ENCODE measurements at regions not wholly inside any gene's neighbourhood (a gene's known extent, or its start where the extent isn't known, plus 50 kb on each side); places are given as distances from the start of the nearest gene placed in this dataset.
A peak's percentile ranks its signal among the peaks of the same experiment; 100 is the strongest.

- no peaks in the 10 kb centered on the region for H3K36me3 ChIP-seq
- TF ChIP-seq, protein P1, sequence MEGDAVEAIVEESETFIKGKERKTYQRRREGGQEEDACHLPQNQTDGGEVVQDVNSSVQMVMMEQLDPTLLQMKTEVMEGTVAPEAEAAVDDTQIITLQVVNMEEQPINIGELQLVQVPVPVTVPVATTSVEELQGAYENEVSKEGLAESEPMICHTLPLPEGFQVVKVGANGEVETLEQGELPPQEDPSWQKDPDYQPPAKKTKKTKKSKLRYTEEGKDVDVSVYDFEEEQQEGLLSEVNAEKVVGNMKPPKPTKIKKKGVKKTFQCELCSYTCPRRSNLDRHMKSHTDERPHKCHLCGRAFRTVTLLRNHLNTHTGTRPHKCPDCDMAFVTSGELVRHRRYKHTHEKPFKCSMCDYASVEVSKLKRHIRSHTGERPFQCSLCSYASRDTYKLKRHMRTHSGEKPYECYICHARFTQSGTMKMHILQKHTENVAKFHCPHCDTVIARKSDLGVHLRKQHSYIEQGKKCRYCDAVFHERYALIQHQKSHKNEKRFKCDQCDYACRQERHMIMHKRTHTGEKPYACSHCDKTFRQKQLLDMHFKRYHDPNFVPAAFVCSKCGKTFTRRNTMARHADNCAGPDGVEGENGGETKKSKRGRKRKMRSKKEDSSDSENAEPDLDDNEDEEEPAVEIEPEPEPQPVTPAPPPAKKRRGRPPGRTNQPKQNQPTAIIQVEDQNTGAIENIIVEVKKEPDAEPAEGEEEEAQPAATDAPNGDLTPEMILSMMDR (IDR thresholded peaks at IDR 0.05 in 4 of 5, conservative IDR thresholded peaks at IDR 0.05 in 1 of 5) = peak in 4 of 5 experiments; percentile 38 to 60 (median 50)
- TF ChIP-seq POLR2A (IDR thresholded peaks at IDR 0.05) = no peak
- DNase-seq (no peak), ATAC-seq (no peak)
- in situ Hi-C loops (cut with MboI; ENCODE audit: low sequenced_read_pairs in 4 of 4) = no loop called here
- intact Hi-C loops (cut with DNase I; ENCODE audit: low total_unique reads) = no loop called here
- H3K4me1 ChIP-seq = no peaks in the 10 kb centered on the region
- H3K9me3 ChIP-seq = no peaks in the 10 kb centered on the region
- no peak overlapping the region for H3K4me3 ChIP-seq
- no peak overlapping the region for H3K27ac ChIP-seq
- H3K27me3 ChIP-seq = no peaks in the 10 kb centered on the region
Measured at GRCh38 chr2:136378712-136379595, 261.0 kb upstream of the CXCR4 start.

- no peak for ATAC-seq
- intact Hi-C loops (cut with DNase I; ENCODE audit: low total_unique reads) (no loop called here), in situ Hi-C loops (cut with MboI; ENCODE audit: low sequenced_read_pairs in 4 of 4) (no loop called here)
- Histone ChIP-seq H3K4me1 (no peaks in the 10 kb centered on the region), H3K4me3 (no peak overlapping the region), H3K9me3 (no peaks in the 10 kb centered on the region), H3K27me3 (no peaks in the 10 kb centered on the region), H3K36me3 (no peaks in the 10 kb centered on the region), H3K27ac (no peak overlapping the region)
- TF ChIP-seq, protein P1 (IDR thresholded peaks at IDR 0.05 in 4 of 5, conservative IDR thresholded peaks at IDR 0.05 in 1 of 5) = no peak
- no peak for TF ChIP-seq POLR2A (IDR thresholded peaks at IDR 0.05)
- DNase-seq = no peak
Measured at GRCh38 chr2:136377423-136378382, 259.8 kb upstream of the CXCR4 start.

DNA sequence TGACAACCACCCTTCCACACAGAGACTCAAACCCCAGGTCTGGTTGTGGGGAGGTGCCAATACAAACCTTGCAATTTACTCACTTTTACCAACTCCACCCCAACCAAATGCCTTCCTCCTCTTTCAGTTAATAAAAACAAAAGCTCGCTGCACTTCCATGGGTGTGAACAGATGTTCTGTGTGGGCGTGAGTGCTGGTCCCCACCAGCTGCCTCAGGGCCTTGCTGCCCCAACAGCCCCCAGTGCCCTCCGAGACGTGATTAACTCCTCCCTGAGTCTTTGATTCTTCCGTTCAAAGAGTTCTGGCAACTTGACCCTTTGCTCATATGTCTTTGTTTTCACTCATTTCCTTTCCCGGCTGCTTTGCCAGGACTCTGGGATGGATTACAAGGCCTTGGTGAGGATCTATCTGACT is 258.9 kb upstream of the CXCR4 start:
- no peak overlapping the region for H3K4me3 ChIP-seq
- no peaks in the 10 kb centered on the region for H3K9me3 ChIP-seq
- no peaks in the 10 kb centered on the region for H3K27me3 ChIP-seq
- DNase-seq = no peak
- ATAC-seq = no peak
- no peaks in the 10 kb centered on the region for H3K36me3 ChIP-seq
- no peak overlapping the region for H3K27ac ChIP-seq
- no peak for TF ChIP-seq POLR2A (IDR thresholded peaks at IDR 0.05)
- TF ChIP-seq, protein P1 (IDR thresholded peaks at IDR 0.05 in 4 of 5, conservative IDR thresholded peaks at IDR 0.05 in 1 of 5) = no peak
- no peaks in the 10 kb centered on the region for H3K4me1 ChIP-seq
- in situ Hi-C loops (cut with MboI; ENCODE audit: low sequenced_read_pairs in 4 of 4) (no loop called here), intact Hi-C loops (cut with DNase I; ENCODE audit: low total_unique reads) (no loop called here)

- TF ChIP-seq, protein P1 (IDR thresholded peaks at IDR 0.05 in 4 of 5, conservative IDR thresholded peaks at IDR 0.05 in 1 of 5) = no peak
- no peak for TF ChIP-seq POLR2A (IDR thresholded peaks at IDR 0.05)
- DNase-seq = no peak
- in situ Hi-C loops (cut with MboI; ENCODE audit: low sequenced_read_pairs in 4 of 4) (no loop called here), intact Hi-C loops (cut with DNase I; ENCODE audit: low total_unique reads) (no loop called here)
- no peaks in the 10 kb centered on the region for H3K36me3 ChIP-seq
- ATAC-seq = no peak
- H3K27ac ChIP-seq = no peak overlapping the region
- no peaks in the 10 kb centered on the region for H3K27me3 ChIP-seq
- H3K4me1 ChIP-seq = no peaks in the 10 kb centered on the region
- H3K9me3 ChIP-seq = no peaks in the 10 kb centered on the region
- no peak overlapping the region for H3K4me3 ChIP-seq
Measured at GRCh38 chr2:136376211-136376610, 258.3 kb upstream of the CXCR4 start.
